ENCODE measurements at regions not wholly inside any gene's neighbourhood (a gene's known extent, or its start where the extent isn't known, plus 50 kb on each side); places are given as distances from the start of the nearest gene placed in this dataset.

- DNase-seq: no peak
These were observed 94.3 kb upstream of the PGRMC2 start for GRCh38 chr4:128381748-128382559.

GRCh38 chr4:128380306-128380705 is 92.7 kb upstream of the PGRMC2 start:
- no peak for DNase-seq

- DNase-seq: peak in 1 of 2 experiments; percentile 9
These were observed 92.2 kb upstream of the PGRMC2 start for GRCh38 chr4:128379860-128380259.

- DNase-seq: no peak
These were observed 91.1 kb upstream of the PGRMC2 start for GRCh38 chr4:128378668-128379067.

GRCh38 chr4:128376958-128377357 is 89.3 kb upstream of the PGRMC2 start:
- DNase-seq: no peak

GRCh38 chr4:128376303-128376702 is 88.7 kb upstream of the PGRMC2 start:
- no peak for DNase-seq

GRCh38 chr4:128373628-128374027 is 86.0 kb upstream of the PGRMC2 start:
- DNase-seq: no peak

- DNase-seq: no peak
These were observed 84.3 kb upstream of the PGRMC2 start for GRCh38 chr4:128371876-128372275.

GRCh38 chr4:128371001-128371777 is 83.6 kb upstream of the PGRMC2 start:
- DNase-seq: no peak

GRCh38 chr4:128366212-128366611 is 78.6 kb upstream of the PGRMC2 start:
- DNase-seq: no peak

- no peak for DNase-seq
These were observed 77.0 kb upstream of the PGRMC2 start for GRCh38 chr4:128364565-128364964.

GRCh38 chr4:128363966-128364365 is 76.4 kb upstream of the PGRMC2 start:
- no peak for DNase-seq

GRCh38 chr4:128362760-128363159 is 75.1 kb upstream of the PGRMC2 start:
- no peak for DNase-seq

- DNase-seq: no peak
These were observed 71.8 kb upstream of the PGRMC2 start for GRCh38 chr4:128359422-128359821.

GRCh38 chr4:128358913-128359279 is 71.3 kb upstream of the PGRMC2 start:
- DNase-seq: no peak

GRCh38 chr4:128358231-128358912 is 70.8 kb upstream of the PGRMC2 start:
- no peak for DNase-seq

GRCh38 chr4:128357286-128357685 is 69.7 kb upstream of the PGRMC2 start:
- DNase-seq: no peak

GRCh38 chr4:128355305-128355704 is 67.7 kb upstream of the PGRMC2 start:
- no peak for DNase-seq

GRCh38 chr4:128354205-128354821 is 66.7 kb upstream of the PGRMC2 start:
- DNase-seq: no peak

GRCh38 chr4:128353791-128354190 is 66.2 kb upstream of the PGRMC2 start:
- DNase-seq: no peak

- no peak for DNase-seq
These were observed 63.9 kb upstream of the PGRMC2 start for GRCh38 chr4:128351502-128351901.

- DNase-seq: no peak
These were observed 62.9 kb upstream of the PGRMC2 start for GRCh38 chr4:128350449-128351045.

GRCh38 chr4:128349921-128350320 is 62.3 kb upstream of the PGRMC2 start:
- DNase-seq: no peak
